Mesendoderm (in vitro differentiated cells): ENCODE measurements at regions not wholly inside any gene's neighbourhood (a gene's known extent, or its start where the extent isn't known, plus 50 kb on each side); places are given as distances from the start of the nearest gene placed in this dataset.

Experiments used
- DNase-seq: peaks from one replicate; pipeline ENCODE4 v3.0.0; 2013
- H2AK5ac ChIP-seq: 2 replicates; pipeline ENCODE4 v1.6.1; 2013; ENCODE audit warnings: low read length, inconsistent platforms
- H2BK120ac ChIP-seq: 2 replicates; pipeline ENCODE4 v1.6.1; 2013; ENCODE audit warnings: low read depth, mild to moderate bottlenecking, low read length, moderate library complexity, mixed read lengths
- H2BK15ac ChIP-seq: replicated peaks from 2 replicates; pipeline ENCODE4 v1.6.1; 2013; ENCODE audit warnings: low read depth, mild to moderate bottlenecking, moderate library complexity
- H2BK5ac ChIP-seq: 2 replicates; pipeline ENCODE4 v1.6.1; 2013; ENCODE audit warnings: low read length, inconsistent platforms
- H3K18ac ChIP-seq: 2 replicates; pipeline ENCODE4 v1.6.1; 2013; ENCODE audit warnings: mild to moderate bottlenecking, low read length, mixed read lengths
- H3K23ac ChIP-seq: one replicate; pipeline ENCODE4 v1.6.1; 2013; ENCODE audit warnings: low read length
- H3K27ac ChIP-seq: 2 replicates; pipeline ENCODE4 v1.5.1; 2013; ENCODE audit warnings: low read depth, mild to moderate bottlenecking, inconsistent platforms, low read length, moderate library complexity
- H3K27me3 ChIP-seq: 2 replicates; pipeline ENCODE4 v1.6.1; 2013; ENCODE audit warnings: low read length, control low read depth, mild to moderate bottlenecking, inconsistent platforms; ENCODE audit not compliant: insufficient read depth, poor library complexity
- H3K36me3 ChIP-seq: 2 replicates; pipeline ENCODE4 v1.6.1; 2013; ENCODE audit warnings: low read length, inconsistent platforms; ENCODE audit not compliant: control insufficient read depth, insufficient read depth
- H3K4ac ChIP-seq: one replicate; pipeline ENCODE4 v1.6.1; 2013; ENCODE audit warnings: low read depth, mild to moderate bottlenecking, low read length, moderate library complexity
- H3K4me1 ChIP-seq: 2 replicates; pipeline ENCODE4 v1.6.1; 2013; ENCODE audit warnings: low read depth, low read length, inconsistent platforms; ENCODE audit not compliant: control insufficient read depth
- H3K4me2 ChIP-seq: 2 replicates; pipeline ENCODE4 v1.6.1; 2013; ENCODE audit warnings: low read length
- H3K4me3 ChIP-seq: 2 replicates; pipeline ENCODE4 v1.5.1; 2013; ENCODE audit warnings: mild to moderate bottlenecking, low read length
- H3K56ac ChIP-seq: one replicate; pipeline ENCODE4 v1.6.1; 2013; ENCODE audit warnings: low read length
- H3K79me1 ChIP-seq: 2 replicates; pipeline ENCODE4 v1.6.1; 2013; ENCODE audit warnings: low read length, inconsistent platforms
- H3K79me2 ChIP-seq: 2 replicates; pipeline ENCODE4 v1.6.1; 2013; ENCODE audit warnings: mild to moderate bottlenecking, low read length; ENCODE audit not compliant: control insufficient read depth, insufficient read depth
- H3K9ac ChIP-seq: 2 replicates; pipeline ENCODE4 v1.6.1; 2013; ENCODE audit warnings: low read length, inconsistent platforms
- H4K5ac ChIP-seq: one replicate; pipeline ENCODE4 v1.6.1; 2013; ENCODE audit warnings: low read length
- H4K8ac ChIP-seq: one replicate; pipeline ENCODE4 v1.6.1; 2013; ENCODE audit warnings: low read depth, mild to moderate bottlenecking, control low read depth, low read length, moderate library complexity
- WGBS: extraction: QIAGEN DNeasy Blood & Tissue Kit; methylation state at CpG from one replicate; pipeline ENCODE4 v1.1.7; 2013; ENCODE audit warnings: low lambda C conversion rate, missing lambda C conversion rate; ENCODE audit not compliant: insufficient coverage; ENCODE audit errors: extremely low coverage; 5-methylcytosine and 5-hydroxymethylcytosine counted together

GRCh38 chr14:101252443-101253214 is 308.7 kb upstream of the DIO3 start:
- Histone ChIP-seq H2BK120ac (no peak overlapping the region), H3K9ac (no peak overlapping the region), H3K4ac (no peak overlapping the region), H4K5ac (no peak overlapping the region), H3K27me3 (no peaks in the 10 kb centered on the region), H3K18ac (no peak overlapping the region), H3K23ac (no peak overlapping the region), H3K4me3 (no peak overlapping the region), H2AK5ac (no peak overlapping the region), H3K27ac (no peak overlapping the region), H3K4me2 (no peak overlapping the region), H3K56ac (no peak overlapping the region), H3K79me1 (no peaks in the 10 kb centered on the region), H4K8ac (no peak overlapping the region), H2BK5ac (no peak overlapping the region), H3K36me3 (no peaks in the 10 kb centered on the region), H2BK15ac (no peak overlapping the region), H3K79me2 (no peaks in the 10 kb centered on the region), H3K4me1 (peaks cover 2% of the 10 kb centered on the region)
- WGBS: no CpG with 5 or more reads among the region's 13 CpGs
- no peak for DNase-seq

- H3K23ac ChIP-seq: no peak overlapping the region
- no peaks in the 10 kb centered on the region for H3K27me3 ChIP-seq
- H4K5ac ChIP-seq: no peak overlapping the region
- H3K4me1 ChIP-seq: peaks cover 2% of the 10 kb centered on the region
- no peaks in the 10 kb centered on the region for H3K36me3 ChIP-seq
- H3K56ac ChIP-seq: no peak overlapping the region
- no peaks in the 10 kb centered on the region for H3K79me2 ChIP-seq
- no peak overlapping the region for H3K18ac ChIP-seq
- no peak overlapping the region for H3K27ac ChIP-seq
- H4K8ac ChIP-seq: no peak overlapping the region
- no peak for DNase-seq
- no peak overlapping the region for H3K4ac ChIP-seq
- H2AK5ac ChIP-seq: no peak overlapping the region
- no peak overlapping the region for H2BK5ac ChIP-seq
- no peaks in the 10 kb centered on the region for H3K79me1 ChIP-seq
- H2BK120ac ChIP-seq: no peak overlapping the region
- WGBS: no CpG with 5 or more reads among the region's 5 CpGs
- H3K9ac ChIP-seq: no peak overlapping the region
- H3K4me3 ChIP-seq: no peak overlapping the region
- H3K4me2 ChIP-seq: no peak overlapping the region
- no peak overlapping the region for H2BK15ac ChIP-seq
These were observed 307.3 kb upstream of the DIO3 start for GRCh38 chr14:101253948-101254347.

DNA sequence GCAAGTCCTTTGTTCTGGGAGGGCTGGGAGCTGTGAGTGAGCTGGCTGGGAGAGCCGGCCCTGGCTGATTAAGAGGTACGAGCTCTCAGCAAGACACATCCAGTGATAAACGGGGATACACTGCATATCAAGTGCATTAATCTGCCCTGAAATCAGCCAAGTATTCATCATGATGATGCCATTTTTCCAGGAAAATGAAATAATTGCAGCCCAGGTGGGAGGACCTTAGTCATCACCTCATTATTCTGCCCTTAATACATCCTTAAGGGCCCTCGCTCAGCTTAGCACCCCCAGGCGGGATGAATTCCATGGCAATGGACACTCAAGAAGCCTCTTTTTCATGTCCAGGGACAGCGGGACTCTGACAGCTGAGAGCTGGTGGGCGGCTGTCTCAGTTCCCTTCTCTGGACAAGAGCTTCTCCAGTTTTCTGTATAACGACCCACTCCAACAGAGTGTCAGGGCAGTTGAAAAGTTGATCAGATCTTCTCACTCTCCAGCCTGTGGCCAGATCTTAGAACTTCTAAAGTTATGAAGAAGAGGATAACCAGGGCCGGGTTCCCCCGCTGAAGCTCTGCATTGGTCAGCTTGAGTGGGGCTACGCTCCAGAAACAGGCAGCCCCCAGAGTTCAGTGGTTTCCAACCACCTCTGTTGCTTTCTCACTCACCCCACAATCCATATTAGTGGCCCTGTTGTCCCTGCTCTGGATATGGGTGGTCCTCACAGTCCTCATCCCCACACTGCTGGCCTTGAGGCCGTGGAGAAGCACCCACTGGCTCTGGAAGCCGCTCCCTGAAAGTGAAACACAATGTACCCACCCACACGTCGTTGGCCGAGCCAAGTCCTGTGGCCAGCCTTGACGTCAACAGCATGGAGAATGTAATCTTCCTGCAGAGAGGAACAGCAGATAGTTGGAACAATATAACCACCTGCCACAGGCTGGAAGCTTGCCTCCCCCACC is 306.2 kb upstream of the DIO3 start:
- H3K4me2 ChIP-seq: no peak overlapping the region
- no peak overlapping the region for H4K5ac ChIP-seq
- no CpG with 5 or more reads among the region's 17 CpGs for WGBS
- H2BK15ac ChIP-seq: no peak overlapping the region
- H3K27ac ChIP-seq: no peak overlapping the region
- H3K4me3 ChIP-seq: no peak overlapping the region
- H3K4me1 ChIP-seq: peaks cover 2% of the 10 kb centered on the region
- no peaks in the 10 kb centered on the region for H3K79me2 ChIP-seq
- no peak overlapping the region for H3K56ac ChIP-seq
- DNase-seq: no peak
- H2AK5ac ChIP-seq: peak overlapping the region; percentile 90
- H3K18ac ChIP-seq: no peak overlapping the region
- H3K9ac ChIP-seq: no peak overlapping the region
- no peak overlapping the region for H3K23ac ChIP-seq
- H3K36me3 ChIP-seq: no peaks in the 10 kb centered on the region
- H3K4ac ChIP-seq: no peak overlapping the region
- H4K8ac ChIP-seq: no peak overlapping the region
- no peak overlapping the region for H2BK120ac ChIP-seq
- H3K79me1 ChIP-seq: no peaks in the 10 kb centered on the region
- peak overlapping the region; percentile 49 for H2BK5ac ChIP-seq
- H3K27me3 ChIP-seq: no peaks in the 10 kb centered on the region

DNA sequence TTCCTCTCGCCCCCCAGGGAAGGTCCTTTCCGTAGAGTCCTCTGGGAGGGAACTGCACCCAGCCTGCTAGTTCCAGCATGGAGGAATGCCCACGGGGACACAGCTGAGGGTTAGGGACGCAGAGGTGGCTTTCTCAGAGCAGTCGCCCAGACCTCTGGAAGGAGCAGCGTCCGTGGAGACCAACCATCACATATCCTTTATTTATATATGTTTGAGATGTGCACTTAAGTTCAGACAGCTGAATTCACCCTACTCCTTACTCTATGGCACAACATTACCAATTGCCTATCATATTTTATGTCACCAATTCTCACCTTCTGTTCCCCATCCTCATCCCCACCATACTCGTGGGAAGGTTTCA is 305.6 kb upstream of the DIO3 start:
- no peak overlapping the region for H2BK120ac ChIP-seq

DNA sequence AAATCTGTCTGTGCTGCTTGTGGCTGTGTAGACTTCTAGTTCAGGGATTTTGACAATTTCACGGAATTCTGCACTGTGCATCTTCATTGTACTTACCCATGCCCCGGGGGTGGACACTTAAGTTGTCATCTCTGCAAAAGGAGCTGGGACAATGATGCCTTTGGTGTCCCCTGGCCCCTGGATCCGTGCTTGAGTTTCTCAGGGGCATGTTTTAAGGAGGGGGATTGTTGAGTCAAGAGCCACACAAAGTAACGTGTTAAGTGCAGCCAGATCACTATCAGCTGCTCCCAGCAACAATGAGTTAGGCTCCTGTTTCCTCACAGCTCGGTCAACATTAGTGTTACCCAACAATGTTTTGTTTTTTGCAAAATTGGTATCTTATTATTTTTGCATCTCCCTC is 305.0 kb upstream of the DIO3 start:
- Histone ChIP-seq H2BK5ac (no peak overlapping the region), H3K4me3 (no peak overlapping the region), H3K9ac (no peak overlapping the region), H3K27ac (no peak overlapping the region), H3K23ac (no peak overlapping the region), H3K79me1 (no peaks in the 10 kb centered on the region), H3K4me1 (peaks cover 2% of the 10 kb centered on the region), H3K4ac (no peak overlapping the region), H3K56ac (no peak overlapping the region), H4K5ac (no peak overlapping the region), H2BK15ac (no peak overlapping the region), H3K27me3 (no peaks in the 10 kb centered on the region), H4K8ac (no peak overlapping the region), H2AK5ac (no peak overlapping the region), H3K4me2 (no peak overlapping the region), H3K79me2 (no peaks in the 10 kb centered on the region), H3K18ac (no peak overlapping the region), H2BK120ac (no peak overlapping the region), H3K36me3 (no peaks in the 10 kb centered on the region)
- peak; percentile 62 for DNase-seq
- no CpG with 5 or more reads among the region's 5 CpGs for WGBS

More for the DNA sequence above, 305.6 kb upstream of the DIO3 start:
- no peaks in the 10 kb centered on the region for H3K79me1 ChIP-seq
- H3K27me3 ChIP-seq: no peaks in the 10 kb centered on the region
- H2BK5ac ChIP-seq: no peak overlapping the region
- no peak overlapping the region for H3K4me3 ChIP-seq
- no peaks in the 10 kb centered on the region for H3K36me3 ChIP-seq
- no peak overlapping the region for H3K27ac ChIP-seq
- H3K23ac ChIP-seq: no peak overlapping the region
- no peak overlapping the region for H3K9ac ChIP-seq
- no peak overlapping the region for H4K8ac ChIP-seq
- H2AK5ac ChIP-seq: no peak overlapping the region
- H4K5ac ChIP-seq: no peak overlapping the region
- no peaks in the 10 kb centered on the region for H3K79me2 ChIP-seq
- no CpG with 5 or more reads among the region's 8 CpGs for WGBS
- no peak overlapping the region for H2BK15ac ChIP-seq
- H3K4me2 ChIP-seq: no peak overlapping the region
- H3K56ac ChIP-seq: no peak overlapping the region
- H3K4ac ChIP-seq: no peak overlapping the region
- no peak overlapping the region for H3K18ac ChIP-seq
- H3K4me1 ChIP-seq: peaks cover 2% of the 10 kb centered on the region
- DNase-seq: no peak
